Fibroblast of lung (primary cell): ENCODE measurements at regions not wholly inside any gene's neighbourhood (a gene's known extent, or its start where the extent isn't known, plus 50 kb on each side); places are given as distances from the start of the nearest gene placed in this dataset.

ENCODE experiments used
- EZH2 ChIP-seq: IDR thresholded peaks from 2 replicates; pipeline ENCODE4 v1.5.1; 2012; ENCODE audit warnings: low read length, control low read depth, mild to moderate bottlenecking; ENCODE audit errors: missing control alignments
- TF ChIP-seq, protein P1 (sequence below), 2 donors: IDR thresholded peaks in 1 of 2; conservative IDR thresholded peaks in 1 of 2; 1 replicate in 1 of 2; 2 replicates in 1 of 2; pipeline ENCODE4 v1.5.1; 2011 to 2012; ENCODE audit warnings: low read length in 2 of 2, control low read depth in 1 of 2, inconsistent platforms in 1 of 2, low read depth in 1 of 2, mild to moderate bottlenecking in 1 of 2

DNA sequence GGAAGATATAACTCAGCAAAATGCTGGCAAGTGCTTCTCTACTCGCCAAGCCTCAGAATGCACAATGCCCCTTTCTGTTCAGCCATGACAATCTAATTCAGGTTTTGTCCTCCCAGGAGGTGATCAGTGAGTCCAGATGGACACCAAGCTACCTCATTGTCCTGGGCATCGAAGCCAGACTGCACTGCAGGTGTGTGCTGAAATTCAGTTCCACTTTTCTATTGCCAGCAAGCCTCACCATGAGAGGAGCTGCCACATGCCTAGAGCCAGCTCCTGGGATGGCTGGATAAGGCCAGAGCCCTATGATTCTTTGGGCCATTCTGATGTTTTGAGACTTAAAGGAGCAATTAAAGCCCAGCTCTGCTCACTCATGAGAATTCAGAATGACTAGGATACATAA lies 186.7 kb downstream of the GRIN2B start:
- TF ChIP-seq, protein P1, sequence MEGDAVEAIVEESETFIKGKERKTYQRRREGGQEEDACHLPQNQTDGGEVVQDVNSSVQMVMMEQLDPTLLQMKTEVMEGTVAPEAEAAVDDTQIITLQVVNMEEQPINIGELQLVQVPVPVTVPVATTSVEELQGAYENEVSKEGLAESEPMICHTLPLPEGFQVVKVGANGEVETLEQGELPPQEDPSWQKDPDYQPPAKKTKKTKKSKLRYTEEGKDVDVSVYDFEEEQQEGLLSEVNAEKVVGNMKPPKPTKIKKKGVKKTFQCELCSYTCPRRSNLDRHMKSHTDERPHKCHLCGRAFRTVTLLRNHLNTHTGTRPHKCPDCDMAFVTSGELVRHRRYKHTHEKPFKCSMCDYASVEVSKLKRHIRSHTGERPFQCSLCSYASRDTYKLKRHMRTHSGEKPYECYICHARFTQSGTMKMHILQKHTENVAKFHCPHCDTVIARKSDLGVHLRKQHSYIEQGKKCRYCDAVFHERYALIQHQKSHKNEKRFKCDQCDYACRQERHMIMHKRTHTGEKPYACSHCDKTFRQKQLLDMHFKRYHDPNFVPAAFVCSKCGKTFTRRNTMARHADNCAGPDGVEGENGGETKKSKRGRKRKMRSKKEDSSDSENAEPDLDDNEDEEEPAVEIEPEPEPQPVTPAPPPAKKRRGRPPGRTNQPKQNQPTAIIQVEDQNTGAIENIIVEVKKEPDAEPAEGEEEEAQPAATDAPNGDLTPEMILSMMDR (conservative IDR thresholded peaks at IDR 0.05 in 1 of 2, IDR thresholded peaks at IDR 0.05 in 1 of 2; ENCODE audit: low read depth in 1 of 2, low read length in 2 of 2), result no peak
- TF ChIP-seq EZH2, result no peak
